Mesothelial cell of epicardium (in vitro differentiated cells): ENCODE measurements at regions not wholly inside any gene's neighbourhood (a gene's known extent, or its start where the extent isn't known, plus 50 kb on each side); places are given as distances from the start of the nearest gene placed in this dataset.

Experiments
- DNase-seq, 2 experiments: peaks; one replicate each; pipeline ENCODE4 v3.0.0; 2021; ENCODE audit warnings: low spot score in 2 of 2; ENCODE audit not compliant: unreplicated experiment in 2 of 2
- H3K27ac Mint-ChIP-seq: 2 replicates; pipeline ENCODE4 v1.8.0; 2021; ENCODE audit warnings: mixed read lengths
- H3K27me3 Mint-ChIP-seq: 2 replicates; pipeline ENCODE4 v1.8.0; 2021; ENCODE audit warnings: low read depth, mixed read lengths
- H3K36me3 Mint-ChIP-seq: 2 replicates; pipeline ENCODE4 v1.8.0; 2021; ENCODE audit warnings: mixed read lengths
- H3K4me1 Mint-ChIP-seq: 2 replicates; pipeline ENCODE4 v1.8.0; 2021; ENCODE audit warnings: mixed read lengths
- H3K4me3 Mint-ChIP-seq: 2 replicates; pipeline ENCODE4 v1.8.0; 2021; ENCODE audit warnings: mild to moderate bottlenecking, moderate library complexity, mixed read lengths
- H3K9me3 Mint-ChIP-seq: 2 replicates; pipeline ENCODE4 v1.8.0; 2021; ENCODE audit warnings: mixed read lengths
- TF ChIP-seq, protein P1 (sequence below): fragments of 200-600 bp; sonication (generic); IDR thresholded peaks from one replicate; pipeline ENCODE4 v1.5.0; 2021; ENCODE audit warnings: antibody characterized with exemption; ENCODE audit not compliant: unreplicated experiment

DNA sequence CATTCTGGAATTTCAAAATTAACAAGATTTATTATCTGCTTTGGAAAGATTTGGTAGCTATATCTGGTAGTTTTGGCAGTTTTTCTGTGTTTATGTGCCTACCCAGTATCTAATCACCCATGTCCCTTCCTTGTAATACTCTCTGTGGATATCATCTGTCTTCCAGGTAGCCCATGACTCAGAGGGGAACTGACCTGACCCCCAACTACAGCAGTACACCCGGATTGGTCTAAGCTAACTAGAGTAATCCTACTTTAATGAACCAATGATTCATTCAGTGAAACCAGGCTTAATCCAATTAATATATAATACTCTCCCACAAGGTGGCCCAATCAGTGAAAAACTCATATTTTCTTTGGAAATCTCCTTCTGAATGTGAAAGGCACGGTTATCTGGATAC lies 295.3 kb upstream of the SULF2 start:
- no peak overlapping the region for H3K4me3 Mint-ChIP-seq
- TF ChIP-seq, protein P1, sequence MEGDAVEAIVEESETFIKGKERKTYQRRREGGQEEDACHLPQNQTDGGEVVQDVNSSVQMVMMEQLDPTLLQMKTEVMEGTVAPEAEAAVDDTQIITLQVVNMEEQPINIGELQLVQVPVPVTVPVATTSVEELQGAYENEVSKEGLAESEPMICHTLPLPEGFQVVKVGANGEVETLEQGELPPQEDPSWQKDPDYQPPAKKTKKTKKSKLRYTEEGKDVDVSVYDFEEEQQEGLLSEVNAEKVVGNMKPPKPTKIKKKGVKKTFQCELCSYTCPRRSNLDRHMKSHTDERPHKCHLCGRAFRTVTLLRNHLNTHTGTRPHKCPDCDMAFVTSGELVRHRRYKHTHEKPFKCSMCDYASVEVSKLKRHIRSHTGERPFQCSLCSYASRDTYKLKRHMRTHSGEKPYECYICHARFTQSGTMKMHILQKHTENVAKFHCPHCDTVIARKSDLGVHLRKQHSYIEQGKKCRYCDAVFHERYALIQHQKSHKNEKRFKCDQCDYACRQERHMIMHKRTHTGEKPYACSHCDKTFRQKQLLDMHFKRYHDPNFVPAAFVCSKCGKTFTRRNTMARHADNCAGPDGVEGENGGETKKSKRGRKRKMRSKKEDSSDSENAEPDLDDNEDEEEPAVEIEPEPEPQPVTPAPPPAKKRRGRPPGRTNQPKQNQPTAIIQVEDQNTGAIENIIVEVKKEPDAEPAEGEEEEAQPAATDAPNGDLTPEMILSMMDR = no peak
- H3K36me3 Mint-ChIP-seq = peaks cover 2% of the 10 kb centered on the region
- H3K4me1 Mint-ChIP-seq = peaks cover 1% of the 10 kb centered on the region
- no peak overlapping the region for H3K27ac Mint-ChIP-seq
- DNase-seq = no peak
- peaks cover 20% of the 10 kb centered on the region for H3K9me3 Mint-ChIP-seq
- peaks cover 29% of the 10 kb centered on the region for H3K27me3 Mint-ChIP-seq

DNA sequence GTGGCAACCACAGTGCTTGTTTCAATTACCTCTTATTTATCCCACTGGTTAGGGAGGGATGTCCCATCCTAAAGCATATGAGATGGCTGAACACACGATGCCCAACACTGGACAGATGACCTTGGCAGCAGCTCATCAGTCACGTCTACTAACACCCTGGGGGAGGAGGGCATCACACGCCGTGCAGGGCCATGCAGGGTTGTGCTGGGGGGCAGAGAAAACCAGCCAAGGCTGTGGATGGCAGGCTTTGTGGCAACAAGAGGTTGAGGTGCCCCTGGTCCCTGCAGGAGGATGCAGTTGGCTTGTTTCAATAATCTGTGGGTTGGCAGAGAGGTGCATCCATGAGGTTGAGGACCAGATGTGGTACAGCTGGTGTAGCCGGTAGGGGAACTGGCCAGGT lies 293.7 kb upstream of the SULF2 start:
- DNase-seq = no peak
- H3K27me3 Mint-ChIP-seq = peaks cover 31% of the 10 kb centered on the region
- H3K36me3 Mint-ChIP-seq = peaks cover 2% of the 10 kb centered on the region
- peaks cover 8% of the 10 kb centered on the region for H3K9me3 Mint-ChIP-seq
- TF ChIP-seq, protein P1 = no peak
- H3K4me1 Mint-ChIP-seq = no peaks in the 10 kb centered on the region
- H3K4me3 Mint-ChIP-seq = no peak overlapping the region
- H3K27ac Mint-ChIP-seq = no peak overlapping the region

DNA sequence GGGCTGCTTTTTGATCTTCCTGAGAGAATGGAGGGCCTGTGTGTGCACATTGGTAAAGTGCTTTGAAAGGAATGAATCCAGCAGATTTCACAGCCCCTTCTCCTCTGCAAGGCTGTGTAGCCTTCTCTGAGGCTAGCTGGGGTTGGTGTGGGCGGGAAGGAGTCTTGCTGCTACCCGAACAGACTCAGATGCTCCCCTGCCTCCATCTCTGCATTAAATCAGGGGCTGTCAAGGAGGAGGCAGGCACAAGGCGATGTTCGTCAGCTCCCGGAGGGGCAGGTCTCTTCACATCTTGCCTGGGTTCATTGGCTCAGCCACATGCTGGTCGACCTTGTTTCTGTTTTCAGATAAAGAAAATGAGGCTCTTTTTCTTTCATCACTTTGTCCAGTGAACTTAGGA lies 291.5 kb upstream of the SULF2 start:
- Mint-ChIP-seq H3K4me3 (no peak overlapping the region), H3K27ac (no peak overlapping the region), H3K27me3 (peaks cover 31% of the 10 kb centered on the region), H3K36me3 (no peaks in the 10 kb centered on the region), H3K9me3 (no peaks in the 10 kb centered on the region), H3K4me1 (no peaks in the 10 kb centered on the region)
- TF ChIP-seq, protein P1 = no peak
- no peak for DNase-seq

DNA sequence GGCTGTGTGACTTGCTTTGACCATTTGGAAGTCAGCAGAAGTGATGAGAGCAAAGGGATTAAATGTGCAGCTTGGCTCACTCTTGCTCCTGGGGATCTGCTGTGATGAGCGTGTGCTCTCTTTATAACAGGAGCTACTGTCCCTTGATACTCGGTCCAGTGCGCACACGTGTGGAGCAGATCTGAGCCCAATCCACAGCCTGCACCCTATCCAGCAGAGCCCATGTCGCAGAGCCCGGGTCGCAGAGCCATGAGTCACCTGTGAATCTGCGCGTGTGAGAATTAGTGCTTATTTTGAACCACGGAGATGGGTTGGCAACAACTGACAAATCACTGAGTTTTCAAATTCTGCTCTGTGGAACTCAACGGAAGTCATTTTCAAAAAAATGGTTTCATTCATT lies 291.0 kb upstream of the SULF2 start:
- no peak overlapping the region for H3K4me3 Mint-ChIP-seq
- TF ChIP-seq, protein P1 = no peak
- H3K4me1 Mint-ChIP-seq = no peaks in the 10 kb centered on the region
- no peak overlapping the region for H3K27ac Mint-ChIP-seq
- H3K9me3 Mint-ChIP-seq = no peaks in the 10 kb centered on the region
- H3K27me3 Mint-ChIP-seq = peaks cover 32% of the 10 kb centered on the region
- H3K36me3 Mint-ChIP-seq = no peaks in the 10 kb centered on the region
- no peak for DNase-seq

DNA sequence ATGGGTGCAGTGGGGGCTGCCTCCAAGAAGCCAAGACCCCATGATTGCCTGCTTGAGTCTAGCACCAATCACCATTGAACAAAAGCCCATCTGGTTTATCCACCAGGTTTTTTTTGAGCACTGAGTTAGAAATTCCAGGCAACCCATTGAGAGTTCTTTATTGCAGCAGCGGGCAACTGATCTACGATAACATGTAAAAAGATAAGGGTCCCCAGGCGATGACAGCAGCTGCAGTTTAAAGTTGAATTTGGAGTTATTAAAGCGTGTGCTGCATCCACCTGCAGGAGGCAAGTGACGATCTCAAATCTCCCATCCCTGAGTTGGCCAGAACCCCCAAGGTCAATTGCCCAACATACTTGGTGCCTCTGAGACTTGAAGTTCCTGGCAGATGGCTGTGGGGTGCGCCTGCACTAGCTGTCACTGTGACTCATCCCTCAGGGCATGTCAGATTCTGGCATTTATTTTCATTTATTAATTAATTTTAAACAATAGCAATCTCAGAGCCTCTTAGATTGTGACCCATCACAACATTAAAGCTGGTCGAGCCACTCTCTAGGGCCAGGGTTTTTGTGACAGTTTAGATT lies 290.4 kb upstream of the SULF2 start:
- Mint-ChIP-seq H3K4me3 (no peak overlapping the region), H3K27ac (no peak overlapping the region), H3K36me3 (no peaks in the 10 kb centered on the region), H3K27me3 (peaks cover 36% of the 10 kb centered on the region), H3K4me1 (no peaks in the 10 kb centered on the region), H3K9me3 (no peaks in the 10 kb centered on the region)
- DNase-seq = no peak
- TF ChIP-seq, protein P1 = no peak
